ENCODE measurements at regions not wholly inside any gene's neighbourhood (a gene's known extent, or its start where the extent isn't known, plus 50 kb on each side); places are given as distances from the start of the nearest gene placed in this dataset.

DNA sequence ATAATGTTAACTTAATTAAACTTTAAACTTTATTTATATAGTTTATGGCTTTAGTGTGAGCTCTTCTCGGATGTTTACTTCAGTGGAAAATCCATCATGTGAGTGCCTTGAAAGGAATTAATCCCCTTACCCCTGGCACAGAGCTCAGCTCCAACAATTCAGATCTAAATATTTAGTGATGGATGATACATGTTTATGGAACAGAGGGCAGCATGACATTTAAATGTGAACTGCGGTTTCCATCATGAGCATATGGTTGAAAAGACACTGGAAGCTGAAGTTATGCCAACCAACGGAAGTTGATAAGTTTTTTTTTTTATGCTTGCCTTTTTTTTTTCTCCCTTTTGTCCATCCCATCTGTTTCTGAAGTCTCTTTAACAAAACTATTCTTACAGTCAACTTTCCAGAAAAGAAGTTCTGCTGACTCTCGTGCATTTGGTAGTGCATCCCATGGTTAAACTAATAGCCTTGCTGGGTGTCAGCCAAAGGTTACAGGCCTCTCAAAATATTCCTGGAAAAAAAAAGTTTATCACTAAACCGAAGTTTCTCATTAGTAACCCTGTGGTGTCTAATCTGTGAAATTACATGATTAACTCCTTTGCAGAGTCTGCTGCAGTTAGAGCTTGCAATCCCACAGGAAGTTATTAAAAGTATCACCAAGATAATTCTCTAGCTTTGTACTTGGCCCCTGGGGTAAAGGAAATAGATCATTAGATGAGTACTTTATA lies 243.9 kb upstream of the TCF21 start:
- Histone ChIP-seq H3K27ac (ENCODE audit: low read depth, low read length) (peak overlapping the region; percentile 64), H3K4me2 (ENCODE audit: insufficient read depth, low read length) (peak overlapping the region; percentile 16), H3K36me3 (ENCODE audit: insufficient read depth, low read length) (no peaks in the 10 kb centered on the region), H3K4me3 (ENCODE audit: insufficient read depth, low read length) (no peak overlapping the region), H3K79me2 (ENCODE audit: insufficient read depth, low read length) (no peaks in the 10 kb centered on the region), H2AFZ (ENCODE audit: low read length) (peak overlapping the region; percentile 66), H4K20me1 (ENCODE audit: insufficient read depth, low read length) (no peaks in the 10 kb centered on the region), H3K27me3 (ENCODE audit: insufficient read depth, low read length) (no peaks in the 10 kb centered on the region), H3K4me1 (ENCODE audit: insufficient read depth, low read length) (peaks cover 34% of the 10 kb centered on the region), H3K9me3 (ENCODE audit: low read depth, low read length) (no peaks in the 10 kb centered on the region)
- TF ChIP-seq, protein P1, sequence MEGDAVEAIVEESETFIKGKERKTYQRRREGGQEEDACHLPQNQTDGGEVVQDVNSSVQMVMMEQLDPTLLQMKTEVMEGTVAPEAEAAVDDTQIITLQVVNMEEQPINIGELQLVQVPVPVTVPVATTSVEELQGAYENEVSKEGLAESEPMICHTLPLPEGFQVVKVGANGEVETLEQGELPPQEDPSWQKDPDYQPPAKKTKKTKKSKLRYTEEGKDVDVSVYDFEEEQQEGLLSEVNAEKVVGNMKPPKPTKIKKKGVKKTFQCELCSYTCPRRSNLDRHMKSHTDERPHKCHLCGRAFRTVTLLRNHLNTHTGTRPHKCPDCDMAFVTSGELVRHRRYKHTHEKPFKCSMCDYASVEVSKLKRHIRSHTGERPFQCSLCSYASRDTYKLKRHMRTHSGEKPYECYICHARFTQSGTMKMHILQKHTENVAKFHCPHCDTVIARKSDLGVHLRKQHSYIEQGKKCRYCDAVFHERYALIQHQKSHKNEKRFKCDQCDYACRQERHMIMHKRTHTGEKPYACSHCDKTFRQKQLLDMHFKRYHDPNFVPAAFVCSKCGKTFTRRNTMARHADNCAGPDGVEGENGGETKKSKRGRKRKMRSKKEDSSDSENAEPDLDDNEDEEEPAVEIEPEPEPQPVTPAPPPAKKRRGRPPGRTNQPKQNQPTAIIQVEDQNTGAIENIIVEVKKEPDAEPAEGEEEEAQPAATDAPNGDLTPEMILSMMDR (IDR thresholded peaks at IDR 0.05; ENCODE audit: extremely low read depth, low read depth, low read length) = no peak
- no peak for DNase-seq (ENCODE audit: insufficient read length, low spot score, missing footprints)

DNA sequence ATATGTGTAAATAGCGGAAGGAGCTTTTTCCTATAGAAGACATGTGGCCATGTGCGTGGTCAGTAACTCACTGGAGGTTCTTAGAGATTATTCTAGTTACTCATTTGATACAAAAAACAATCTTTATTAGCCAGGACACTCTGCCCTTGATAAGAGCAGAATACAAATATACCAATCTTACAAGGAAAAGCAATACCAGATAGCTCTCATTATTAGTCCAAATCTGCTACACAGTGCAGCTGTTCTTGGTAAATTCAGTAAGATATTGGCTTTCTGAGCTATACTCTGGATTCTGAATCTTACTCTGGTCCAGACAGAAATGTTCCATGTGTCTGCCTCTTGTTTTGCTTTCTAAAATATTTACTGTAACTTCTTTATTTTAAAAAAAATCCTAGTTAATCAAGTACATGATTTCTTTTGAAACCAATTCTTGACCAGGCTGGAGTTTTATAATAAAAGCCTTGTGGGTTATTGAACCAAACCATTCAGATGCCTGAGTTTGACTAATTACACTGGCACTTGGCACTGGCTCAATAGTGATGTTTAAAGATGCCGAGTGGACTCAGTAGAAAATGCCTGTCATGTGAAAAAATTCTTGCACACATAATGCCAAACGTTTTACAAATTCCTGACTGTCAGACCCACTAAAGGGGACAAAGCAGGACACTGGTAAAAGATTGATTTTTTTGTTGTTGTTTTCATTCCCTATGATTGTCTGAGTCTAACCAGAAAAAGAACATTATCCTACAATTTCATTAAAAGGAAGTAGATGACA lies 242.8 kb upstream of the TCF21 start:
- H3K79me2 ChIP-seq (ENCODE audit: insufficient read depth, low read length) = no peaks in the 10 kb centered on the region
- H3K4me2 ChIP-seq (ENCODE audit: insufficient read depth, low read length) = peak overlapping the region; percentile 16
- no peaks in the 10 kb centered on the region for H4K20me1 ChIP-seq (ENCODE audit: insufficient read depth, low read length)
- no peak overlapping the region for H2AFZ ChIP-seq (ENCODE audit: low read length)
- H3K4me1 ChIP-seq (ENCODE audit: insufficient read depth, low read length) = peaks cover 34% of the 10 kb centered on the region
- TF ChIP-seq, protein P1 (IDR thresholded peaks at IDR 0.05; ENCODE audit: extremely low read depth, low read depth, low read length) = no peak
- H3K9me3 ChIP-seq (ENCODE audit: low read depth, low read length) = no peaks in the 10 kb centered on the region
- no peak for DNase-seq (ENCODE audit: insufficient read length, low spot score, missing footprints)
- H3K36me3 ChIP-seq (ENCODE audit: insufficient read depth, low read length) = no peaks in the 10 kb centered on the region
- no peaks in the 10 kb centered on the region for H3K27me3 ChIP-seq (ENCODE audit: insufficient read depth, low read length)
- H3K4me3 ChIP-seq (ENCODE audit: insufficient read depth, low read length) = no peak overlapping the region
- H3K27ac ChIP-seq (ENCODE audit: low read depth, low read length) = peak overlapping the region; percentile 64

DNA sequence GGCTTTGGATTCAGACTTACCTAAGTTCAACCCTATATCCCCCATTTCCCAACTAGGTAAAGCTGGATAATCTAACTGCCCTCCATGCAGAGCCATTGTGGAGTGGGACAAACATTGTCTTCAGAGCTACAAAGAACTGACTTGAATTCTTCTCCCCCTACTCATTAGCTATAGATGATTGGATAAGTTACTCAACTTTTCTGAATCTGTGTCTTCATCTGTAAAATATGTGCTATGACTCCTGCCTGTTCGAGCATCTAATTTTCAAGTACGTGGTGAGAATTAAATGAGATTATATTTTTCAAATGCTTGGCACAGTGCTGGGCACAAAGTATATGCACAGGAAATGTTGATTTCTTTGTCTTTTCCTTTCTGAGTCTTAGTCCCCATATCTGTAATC lies 240.3 kb upstream of the TCF21 start:
- H3K4me2 ChIP-seq (ENCODE audit: insufficient read depth, low read length) = no peak overlapping the region
- H3K4me1 ChIP-seq (ENCODE audit: insufficient read depth, low read length) = peaks cover 34% of the 10 kb centered on the region
- peak overlapping the region; percentile 42 for H2AFZ ChIP-seq (ENCODE audit: low read length)
- no peak overlapping the region for H3K27ac ChIP-seq (ENCODE audit: low read depth, low read length)
- no peaks in the 10 kb centered on the region for H3K27me3 ChIP-seq (ENCODE audit: insufficient read depth, low read length)
- H3K36me3 ChIP-seq (ENCODE audit: insufficient read depth, low read length) = no peaks in the 10 kb centered on the region
- no peak overlapping the region for H3K4me3 ChIP-seq (ENCODE audit: insufficient read depth, low read length)
- no peaks in the 10 kb centered on the region for H3K9me3 ChIP-seq (ENCODE audit: low read depth, low read length)
- no peak for DNase-seq (ENCODE audit: insufficient read length, low spot score, missing footprints)
- TF ChIP-seq, protein P1 (IDR thresholded peaks at IDR 0.05; ENCODE audit: extremely low read depth, low read depth, low read length) = no peak
- H3K79me2 ChIP-seq (ENCODE audit: insufficient read depth, low read length) = no peaks in the 10 kb centered on the region
- no peaks in the 10 kb centered on the region for H4K20me1 ChIP-seq (ENCODE audit: insufficient read depth, low read length)

DNA sequence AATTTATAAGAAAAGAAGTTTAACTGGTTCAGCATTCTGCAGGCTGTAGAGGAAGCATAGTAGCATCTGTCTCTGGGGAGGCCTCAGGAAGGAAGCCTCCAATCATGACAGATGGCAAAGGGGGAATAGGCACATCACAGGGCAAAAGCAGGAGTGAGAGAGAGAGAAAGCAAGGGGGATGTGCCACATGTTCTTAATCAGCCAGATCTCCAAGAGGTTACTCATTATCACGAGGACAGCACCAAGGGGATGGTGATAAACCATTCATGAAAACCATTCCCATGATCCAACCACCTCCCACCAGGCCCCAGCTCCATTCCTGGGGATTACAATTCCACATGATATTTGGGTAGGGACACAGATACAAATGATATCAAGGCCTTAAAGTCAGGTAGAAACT lies 217.5 kb upstream of the TCF21 start:
- Histone ChIP-seq H3K4me2 (ENCODE audit: insufficient read depth, low read length) (no peak overlapping the region), H3K4me1 (ENCODE audit: insufficient read depth, low read length) (no peaks in the 10 kb centered on the region), H3K4me3 (ENCODE audit: insufficient read depth, low read length) (no peak overlapping the region), H4K20me1 (ENCODE audit: insufficient read depth, low read length) (no peaks in the 10 kb centered on the region), H3K79me2 (ENCODE audit: insufficient read depth, low read length) (no peaks in the 10 kb centered on the region), H3K36me3 (ENCODE audit: insufficient read depth, low read length) (no peaks in the 10 kb centered on the region), H2AFZ (ENCODE audit: low read length) (peak overlapping the region; percentile 44), H3K9me3 (ENCODE audit: low read depth, low read length) (no peaks in the 10 kb centered on the region), H3K27me3 (ENCODE audit: insufficient read depth, low read length) (no peaks in the 10 kb centered on the region), H3K27ac (ENCODE audit: low read depth, low read length) (no peak overlapping the region)
- DNase-seq (ENCODE audit: insufficient read length, low spot score, missing footprints) = peak; percentile 68
- TF ChIP-seq, protein P1 (IDR thresholded peaks at IDR 0.05; ENCODE audit: extremely low read depth, low read depth, low read length) = no peak
